MM.1S (cell line): ENCODE measurements at regions not wholly inside any gene's neighbourhood (a gene's known extent, or its start where the extent isn't known, plus 50 kb on each side); places are given as distances from the start of the nearest gene placed in this dataset.

ENCODE experiments used
- DNase-seq: peaks from one replicate; pipeline ENCODE4 v3.0.0-alpha.2; 2015
- H2AFZ ChIP-seq: fragments of 300-600 bp; sonication (generic); 2 replicates; pipeline ENCODE4 v1.6.0; 2016; ENCODE audit warnings: antibody characterized with exemption, low read length
- H3F3A ChIP-seq: fragments of 300-600 bp; sonication (generic); 2 replicates; pipeline ENCODE4 v1.6.1; 2016; ENCODE audit warnings: mild to moderate bottlenecking, antibody characterized with exemption, low read length, moderate library complexity, mixed read lengths; ENCODE audit not compliant: insufficient read depth
- H3K27ac ChIP-seq: fragments of 300-600 bp; sonication (generic); 2 replicates; pipeline ENCODE4 v1.5.1; 2016; ENCODE audit warnings: mild to moderate bottlenecking, low read length
- H3K27me3 ChIP-seq: fragments of 300-600 bp; sonication (generic); replicated peaks from 2 replicates; pipeline ENCODE4 v1.6.0; 2016; ENCODE audit warnings: low read length; ENCODE audit not compliant: insufficient read depth
- H3K36me3 ChIP-seq: fragments of 300-600 bp; sonication (generic); replicated peaks from 2 replicates; pipeline ENCODE4 v1.6.1; 2016; ENCODE audit warnings: mild to moderate bottlenecking, low read length, mixed read lengths; ENCODE audit not compliant: insufficient read depth
- H3K4me1 ChIP-seq: fragments of 300-600 bp; sonication (generic); 2 replicates; pipeline ENCODE4 v1.6.1; 2016; ENCODE audit warnings: low read length, mixed read lengths
- H3K4me2 ChIP-seq: fragments of 300-600 bp; sonication (generic); 2 replicates; pipeline ENCODE4 v1.6.0; 2016; ENCODE audit warnings: low read depth, low read length
- H3K4me3 ChIP-seq: fragments of 300-600 bp; sonication (generic); 2 replicates; pipeline ENCODE4 v1.5.1; 2016; ENCODE audit warnings: low read length, mixed read lengths
- H3K79me2 ChIP-seq: fragments of 300-600 bp; sonication (generic); 2 replicates; pipeline ENCODE4 v1.6.1; 2016; ENCODE audit warnings: mixed run types, low read length, mixed read lengths
- H3K9ac ChIP-seq: fragments of 300-600 bp; sonication (generic); 2 replicates; pipeline ENCODE4 v1.6.1; 2016; ENCODE audit warnings: low read length, mixed read lengths
- H3K9me2 ChIP-seq: fragments of 300-600 bp; sonication (generic); replicated peaks from 2 replicates; pipeline ENCODE4 v1.6.1; 2016; ENCODE audit warnings: mild to moderate bottlenecking, low read length, mixed read lengths; ENCODE audit not compliant: insufficient read depth
- H3K9me3 ChIP-seq: fragments of 300-600 bp; sonication (generic); replicated peaks from 2 replicates; pipeline ENCODE4 v1.6.1; 2016; ENCODE audit warnings: mild to moderate bottlenecking, low read length, mixed read lengths; ENCODE audit not compliant: insufficient read depth
- H4K20me1 ChIP-seq: fragments of 300-600 bp; sonication (generic); 2 replicates; pipeline ENCODE4 v1.6.1; 2016; ENCODE audit warnings: mild to moderate bottlenecking, low read length, moderate library complexity, mixed read lengths; ENCODE audit not compliant: insufficient read depth
- CTCF ChIP-seq: fragments of 300-600 bp; sonication (generic); IDR thresholded peaks from 2 replicates; pipeline ENCODE4 v1.5.1; 2016; ENCODE audit warnings: antibody characterized with exemption, low read length, mixed read lengths
- EZH2 ChIP-seq: fragments of 300-600 bp; sonication (generic); optimal IDR thresholded peaks from 2 replicates; pipeline ENCODE3; 2017; ENCODE audit warnings: low read depth, mild to moderate bottlenecking, antibody characterized with exemption, low read length, mixed read lengths
- EZH2phosphoT487 ChIP-seq: fragments of 300-600 bp; sonication (generic); IDR thresholded peaks from 2 replicates; pipeline ENCODE4 v1.6.1; 2018; ENCODE audit warnings: antibody characterized with exemption, low read length

DNA sequence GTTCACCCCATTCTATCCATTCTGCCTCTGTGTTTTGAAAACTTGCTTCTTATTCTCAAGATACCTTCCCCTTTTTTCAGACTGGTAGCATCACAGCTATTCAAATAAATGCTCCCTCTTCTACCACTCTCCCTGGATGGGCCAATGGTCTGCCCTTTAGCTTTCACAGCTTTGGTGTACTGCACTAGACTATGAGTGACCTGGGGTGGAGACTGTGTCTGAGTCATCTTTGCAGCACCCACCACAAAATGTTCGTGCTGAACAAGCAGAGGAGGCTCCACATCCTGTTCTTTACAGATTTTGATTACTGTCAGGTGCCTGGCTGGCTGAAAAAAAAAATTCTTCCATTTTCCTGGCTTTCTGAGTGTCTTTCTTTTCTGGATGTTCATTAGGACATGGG is 1104.1 kb upstream of the TMEM132C start:
- H3F3A ChIP-seq: no peaks in the 10 kb centered on the region
- peak overlapping the region; percentile 57; the same call in 1 of the 2 replicates for H3K27ac ChIP-seq
- H3K9ac ChIP-seq: no peak overlapping the region
- peaks cover 18% of the 10 kb centered on the region for H3K4me1 ChIP-seq
- no peaks in the 10 kb centered on the region for H4K20me1 ChIP-seq
- no peaks in the 10 kb centered on the region for H3K27me3 ChIP-seq
- TF ChIP-seq EZH2: no peak
- TF ChIP-seq EZH2phosphoT487: no peak
- TF ChIP-seq CTCF: no peak
- H3K36me3 ChIP-seq: no peaks in the 10 kb centered on the region
- no peaks in the 10 kb centered on the region for H3K79me2 ChIP-seq
- peak overlapping the region; percentile 27; the same call in 1 of the 2 replicates for H3K4me2 ChIP-seq
- peak; percentile 52 for DNase-seq
- no peaks in the 10 kb centered on the region for H3K9me2 ChIP-seq
- H3K9me3 ChIP-seq: no peaks in the 10 kb centered on the region
- peak overlapping the region; percentile 45; the same call in 1 of the 2 replicates for H2AFZ ChIP-seq
- H3K4me3 ChIP-seq: no peak overlapping the region

DNA sequence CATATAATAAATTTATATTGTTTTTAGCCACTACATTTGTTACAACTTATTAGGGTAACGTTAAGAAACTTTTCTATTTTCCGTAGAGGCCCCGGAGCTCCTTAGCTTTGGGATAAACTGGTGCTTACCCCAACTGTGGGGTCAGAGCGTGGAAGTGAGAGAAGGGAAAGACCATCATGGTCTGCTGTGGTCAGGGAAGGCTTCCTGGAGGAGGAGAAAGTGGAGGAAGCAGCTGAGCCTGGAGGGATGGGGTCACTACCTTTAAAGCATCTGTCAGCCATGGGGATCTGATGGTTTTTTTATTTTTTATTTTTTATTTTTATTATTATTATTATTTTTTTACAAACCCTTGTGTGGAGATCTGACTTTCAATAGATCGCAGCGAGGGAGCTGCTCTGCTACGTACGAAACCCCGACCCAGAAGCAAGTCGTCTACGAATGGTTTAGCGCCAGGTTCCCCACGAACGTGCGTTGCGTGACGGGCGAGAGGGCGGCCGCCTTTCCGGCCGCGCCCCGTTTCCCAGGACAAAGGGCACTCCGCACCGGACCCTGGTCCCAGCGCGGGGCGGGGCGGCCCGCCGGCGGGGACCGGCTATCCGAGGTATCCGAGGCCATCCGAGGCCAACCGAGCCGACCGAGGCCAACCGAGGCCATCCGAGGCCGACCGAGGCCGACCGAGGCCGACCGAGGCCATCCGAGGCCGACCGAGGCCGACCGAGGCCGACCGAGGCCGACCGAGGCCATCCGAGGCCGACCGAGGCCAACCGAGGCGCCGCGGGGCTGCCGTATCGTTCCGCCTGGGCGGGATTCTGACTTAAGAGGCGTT is 1101.2 kb upstream of the TMEM132C start:
- no peaks in the 10 kb centered on the region for H3K36me3 ChIP-seq
- no peaks in the 10 kb centered on the region for H3K9me3 ChIP-seq
- no peaks in the 10 kb centered on the region for H3K27me3 ChIP-seq
- H3K27ac ChIP-seq: no peak overlapping the region
- H3K9me2 ChIP-seq: no peaks in the 10 kb centered on the region
- H3K9ac ChIP-seq: peak overlapping the region; percentile 53; the same call in 1 of the 2 replicates
- H3K4me1 ChIP-seq: peaks cover 18% of the 10 kb centered on the region
- no peaks in the 10 kb centered on the region for H3F3A ChIP-seq
- no peak overlapping the region for H3K4me3 ChIP-seq
- H4K20me1 ChIP-seq: no peaks in the 10 kb centered on the region
- H3K4me2 ChIP-seq: peak overlapping the region; percentile 46; the same call in 1 of the 2 replicates
- TF ChIP-seq CTCF: no peak
- TF ChIP-seq EZH2: no peak
- TF ChIP-seq EZH2phosphoT487: no peak
- DNase-seq: peak; percentile 69
- no peak overlapping the region for H2AFZ ChIP-seq
- no peaks in the 10 kb centered on the region for H3K79me2 ChIP-seq

DNA sequence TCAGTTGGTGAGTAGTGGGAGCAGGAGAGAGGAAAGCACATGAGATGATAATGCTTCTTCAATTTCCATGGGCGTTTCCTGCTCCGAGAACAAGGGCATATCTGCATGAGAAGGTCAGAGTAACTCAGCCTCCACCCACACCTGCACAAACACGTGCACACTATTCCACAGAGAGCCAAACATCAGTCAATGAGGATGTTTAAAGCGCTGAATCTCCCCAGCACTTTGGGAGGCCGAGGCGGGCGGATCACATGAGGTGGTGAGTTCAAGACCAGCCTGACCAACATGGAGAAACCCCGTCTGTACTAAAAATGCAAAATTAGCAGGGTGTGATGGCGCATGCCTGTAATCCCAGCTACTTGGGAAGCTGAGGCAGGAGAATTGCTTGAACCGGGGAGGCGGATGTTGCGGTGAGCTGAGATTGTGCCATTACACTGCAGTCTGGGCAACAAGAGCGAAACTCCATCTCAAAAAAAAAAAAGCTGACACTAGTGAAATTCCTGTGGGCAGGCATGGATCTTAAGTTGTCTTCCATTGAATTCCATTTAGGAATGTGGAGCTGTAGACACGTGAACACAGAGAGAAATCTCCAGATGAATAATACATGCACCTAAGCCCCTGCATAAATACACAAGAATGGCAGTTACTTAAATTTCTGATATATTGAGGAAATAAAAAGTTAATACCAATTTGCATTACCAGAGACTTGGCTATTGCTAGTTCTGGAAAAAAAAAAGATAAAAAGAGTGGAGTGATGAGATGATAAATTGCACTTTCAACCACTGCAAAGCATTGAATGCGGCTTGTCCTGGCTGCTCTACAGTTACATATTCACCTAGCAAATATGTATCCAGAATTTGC is 1097.4 kb upstream of the TMEM132C start:
- Histone ChIP-seq H3K36me3 (no peaks in the 10 kb centered on the region), H3K27me3 (no peaks in the 10 kb centered on the region), H3F3A (no peaks in the 10 kb centered on the region), H2AFZ (no peak overlapping the region), H4K20me1 (no peaks in the 10 kb centered on the region), H3K4me3 (no peak overlapping the region), H3K4me2 (no peak overlapping the region), H3K79me2 (no peaks in the 10 kb centered on the region), H3K9ac (no peak overlapping the region), H3K4me1 (no peaks in the 10 kb centered on the region), H3K27ac (no peak overlapping the region), H3K9me3 (no peaks in the 10 kb centered on the region), H3K9me2 (no peaks in the 10 kb centered on the region)
- TF ChIP-seq CTCF (no peak), EZH2phosphoT487 (no peak), EZH2 (no peak)
- no peak for DNase-seq
